PC-3 (cell line): ENCODE measurements at regions not wholly inside any gene's neighbourhood (a gene's known extent, or its start where the extent isn't known, plus 50 kb on each side); places are given as distances from the start of the nearest gene placed in this dataset.

Experiments
- ATAC-seq: fragments of 200-7000 bp; cut with Tn5 transposase; 2 replicates; pipeline ENCODE4 v1.9.1; 2020; ENCODE audit warnings: mild to moderate bottlenecking, moderate library complexity
- BruUV-seq: library from RNA; stranded (reverse); fragments of 400-500 nt; replicated peaks from 2 replicates; lab custom pipeline; 2021; lab: Mats Ljungman, UMichigan
- CTCF ChIA-PET: fragments of 300-600 bp; sonication (Branson Sonifier 250); formaldehyde crosslinking; loops from one replicate; lab custom pipeline; 2022; ENCODE audit warnings: antibody characterized with exemption; lab: Charles Lee
- POLR2A ChIA-PET: fragments of 300-600 bp; sonication (Branson Sonifier 250); formaldehyde crosslinking; loops from one replicate; lab custom pipeline; 2022; ENCODE audit warnings: antibody characterized with exemption; ENCODE audit not compliant: unreplicated experiment; lab: Charles Lee
- DNase-seq: peaks from one replicate; pipeline ENCODE4 v3.0.0-alpha.2; 2015
- H2AFZ ChIP-seq: fragments of 300-600 bp; sonication (generic); 2 replicates; pipeline ENCODE4 v1.6.0; 2016; ENCODE audit warnings: antibody characterized with exemption, low read length
- H3F3A ChIP-seq: fragments of 300-600 bp; sonication (generic); one replicate; pipeline ENCODE4 v1.6.0; 2017; ENCODE audit warnings: antibody characterized with exemption, low read length, control low read depth, mild to moderate bottlenecking; ENCODE audit not compliant: unreplicated experiment
- H3K27ac ChIP-seq: fragments of 300-600 bp; sonication (generic); 2 replicates; pipeline ENCODE4 v1.5.1; 2016; ENCODE audit warnings: mild to moderate bottlenecking, low read length
- H3K27me3 ChIP-seq: fragments of 300-600 bp; sonication (generic); 2 replicates; pipeline ENCODE4 v1.6.1; 2016; ENCODE audit warnings: low read length, mixed read lengths
- H3K36me3 ChIP-seq: fragments of 300-600 bp; sonication (generic); 2 replicates; pipeline ENCODE4 v1.6.1; 2016; ENCODE audit warnings: low read depth, mixed run types, low read length, mixed read lengths
- H3K4me1 ChIP-seq: fragments of 300-600 bp; sonication (generic); 2 replicates; pipeline ENCODE4 v1.5.1; 2016; ENCODE audit warnings: low read length; ENCODE audit not compliant: insufficient read depth
- H3K4me2 ChIP-seq: fragments of 300-600 bp; sonication (generic); 2 replicates; pipeline ENCODE4 v1.6.0; 2016; ENCODE audit warnings: low read length
- H3K4me3 ChIP-seq: fragments of 300-600 bp; sonication (generic); 2 replicates; pipeline ENCODE4 v1.5.1; 2016; ENCODE audit warnings: mild to moderate bottlenecking, low read length, mixed read lengths
- H3K79me2 ChIP-seq: fragments of 300-600 bp; sonication (generic); 2 replicates; pipeline ENCODE4 v1.6.1; 2017; ENCODE audit warnings: low read length, mixed read lengths
- H3K9ac ChIP-seq: fragments of 300-600 bp; sonication (generic); 2 replicates; pipeline ENCODE4 v1.6.0; 2016; ENCODE audit warnings: mild to moderate bottlenecking, low read length
- H3K9me2 ChIP-seq: fragments of 300-600 bp; sonication (generic); replicated peaks from 2 replicates; pipeline ENCODE4 v1.6.1; 2016; ENCODE audit warnings: mixed run types, low read length, mixed read lengths
- H3K9me3 ChIP-seq: fragments of 300-600 bp; sonication (generic); 2 replicates; pipeline ENCODE4 v1.6.1; 2016; ENCODE audit warnings: low read length, mixed read lengths
- H4K20me1 ChIP-seq: fragments of 300-600 bp; sonication (generic); 2 replicates; pipeline ENCODE4 v1.6.1; 2016; ENCODE audit warnings: low read length, mixed read lengths
- EZH2 ChIP-seq: fragments of 300-600 bp; sonication (generic); IDR thresholded peaks from one replicate; pipeline ENCODE4 v1.6.1; 2017; ENCODE audit warnings: antibody characterized with exemption, mild to moderate bottlenecking, low read length; ENCODE audit not compliant: unreplicated experiment
- EZH2phosphoT487 ChIP-seq: fragments of 300-600 bp; sonication (generic); IDR thresholded peaks from 2 replicates; pipeline ENCODE4 v1.6.1; 2018; ENCODE audit warnings: mild to moderate bottlenecking, antibody characterized with exemption, low read length, borderline replicate concordance
- intact Hi-C: fragments of 100-400 bp; cut with micrococcal nuclease; formaldehyde crosslinking; loops from 2 replicates; pipeline ENCODE4 v1.9.0; 2023
- TF ChIP-seq, protein P1 (sequence below): fragments of 300-600 bp; sonication (generic); conservative IDR thresholded peaks from 2 replicates; pipeline ENCODE4 v1.5.1; 2017; ENCODE audit warnings: antibody characterized with exemption, low read depth, mild to moderate bottlenecking, low read length

DNA sequence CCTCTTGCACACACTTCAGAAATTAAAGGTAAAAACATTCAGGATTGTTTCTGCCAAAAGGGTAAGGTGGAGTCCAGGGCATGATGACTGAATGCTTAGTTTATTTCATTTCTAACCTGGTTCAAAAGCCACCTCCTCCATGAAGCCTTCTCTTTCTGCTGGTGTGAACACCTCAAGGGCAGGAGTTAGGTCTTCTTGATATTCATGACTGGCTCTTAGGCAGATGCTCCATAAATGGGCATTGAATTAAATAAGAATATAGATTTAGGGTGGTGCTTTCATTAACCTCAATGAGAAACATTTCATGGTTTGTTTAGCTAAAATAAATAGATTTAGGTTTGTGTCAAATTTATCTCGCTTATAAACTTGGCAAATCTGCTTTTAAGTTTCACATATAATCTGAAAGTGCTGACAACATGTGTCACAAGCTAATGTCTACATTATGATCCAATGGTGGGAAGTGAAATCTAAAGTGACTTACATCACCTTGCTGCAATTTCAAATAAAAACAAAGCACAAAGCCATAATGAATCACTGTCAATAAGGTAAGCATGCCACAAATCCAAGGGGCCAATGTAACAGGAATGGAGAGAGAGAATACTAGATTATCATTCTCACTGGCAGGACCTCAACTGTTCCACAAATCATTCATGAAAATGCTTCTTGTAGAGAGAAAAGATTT lies 72.7 kb upstream of the GRIP1 start:
- no peak overlapping the region for H3K4me2 ChIP-seq
- no peak overlapping the region for H3K4me3 ChIP-seq
- no peaks in the 10 kb centered on the region for H3K27me3 ChIP-seq
- H3K9me2 ChIP-seq, result no peaks in the 10 kb centered on the region
- no peaks in the 10 kb centered on the region for H3K4me1 ChIP-seq
- no peaks in the 10 kb centered on the region for H3K9me3 ChIP-seq
- ChIA-PET CTCF (no interaction called here), POLR2A (no interaction called here)
- H3K36me3 ChIP-seq, result no peaks in the 10 kb centered on the region
- no peaks in the 10 kb centered on the region for H3K79me2 ChIP-seq
- no peak for ATAC-seq
- H3K9ac ChIP-seq, result no peak overlapping the region
- no peaks in the 10 kb centered on the region for H3F3A ChIP-seq
- intact Hi-C loops, result no loop called here
- no peak overlapping the region for H3K27ac ChIP-seq
- H2AFZ ChIP-seq, result no peak overlapping the region
- no TSS peak for BruUV-seq
- TF ChIP-seq EZH2 (no peak), EZH2phosphoT487 (no peak)
- TF ChIP-seq, protein P1, sequence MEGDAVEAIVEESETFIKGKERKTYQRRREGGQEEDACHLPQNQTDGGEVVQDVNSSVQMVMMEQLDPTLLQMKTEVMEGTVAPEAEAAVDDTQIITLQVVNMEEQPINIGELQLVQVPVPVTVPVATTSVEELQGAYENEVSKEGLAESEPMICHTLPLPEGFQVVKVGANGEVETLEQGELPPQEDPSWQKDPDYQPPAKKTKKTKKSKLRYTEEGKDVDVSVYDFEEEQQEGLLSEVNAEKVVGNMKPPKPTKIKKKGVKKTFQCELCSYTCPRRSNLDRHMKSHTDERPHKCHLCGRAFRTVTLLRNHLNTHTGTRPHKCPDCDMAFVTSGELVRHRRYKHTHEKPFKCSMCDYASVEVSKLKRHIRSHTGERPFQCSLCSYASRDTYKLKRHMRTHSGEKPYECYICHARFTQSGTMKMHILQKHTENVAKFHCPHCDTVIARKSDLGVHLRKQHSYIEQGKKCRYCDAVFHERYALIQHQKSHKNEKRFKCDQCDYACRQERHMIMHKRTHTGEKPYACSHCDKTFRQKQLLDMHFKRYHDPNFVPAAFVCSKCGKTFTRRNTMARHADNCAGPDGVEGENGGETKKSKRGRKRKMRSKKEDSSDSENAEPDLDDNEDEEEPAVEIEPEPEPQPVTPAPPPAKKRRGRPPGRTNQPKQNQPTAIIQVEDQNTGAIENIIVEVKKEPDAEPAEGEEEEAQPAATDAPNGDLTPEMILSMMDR, result no peak
- DNase-seq, result peak; percentile 33
- H4K20me1 ChIP-seq, result no peaks in the 10 kb centered on the region

GRCh38 chr12:66753810-66754209 lies 74.9 kb upstream of the GRIP1 start:
- ChIA-PET CTCF (no interaction called here), POLR2A (no interaction called here)
- Histone ChIP-seq H3K9me2 (0 out of 2 replicates have a peak, but pooled peaks cover 5% of the 10 kb centered on the region), H4K20me1 (no peaks in the 10 kb centered on the region), H3K27ac (no peak overlapping the region), H3F3A (no peaks in the 10 kb centered on the region), H3K36me3 (no peaks in the 10 kb centered on the region), H3K9ac (no peak overlapping the region), H3K79me2 (no peaks in the 10 kb centered on the region), H2AFZ (no peak overlapping the region), H3K4me2 (no peak overlapping the region), H3K27me3 (no peaks in the 10 kb centered on the region), H3K9me3 (no peaks in the 10 kb centered on the region), H3K4me1 (no peaks in the 10 kb centered on the region), H3K4me3 (no peak overlapping the region)
- BruUV-seq, result no TSS peak
- ATAC-seq (no peak), DNase-seq (no peak)
- no peak for TF ChIP-seq EZH2
- TF ChIP-seq, protein P1, result no peak
- no peak for TF ChIP-seq EZH2phosphoT487
- intact Hi-C loops, result no loop called here

DNA sequence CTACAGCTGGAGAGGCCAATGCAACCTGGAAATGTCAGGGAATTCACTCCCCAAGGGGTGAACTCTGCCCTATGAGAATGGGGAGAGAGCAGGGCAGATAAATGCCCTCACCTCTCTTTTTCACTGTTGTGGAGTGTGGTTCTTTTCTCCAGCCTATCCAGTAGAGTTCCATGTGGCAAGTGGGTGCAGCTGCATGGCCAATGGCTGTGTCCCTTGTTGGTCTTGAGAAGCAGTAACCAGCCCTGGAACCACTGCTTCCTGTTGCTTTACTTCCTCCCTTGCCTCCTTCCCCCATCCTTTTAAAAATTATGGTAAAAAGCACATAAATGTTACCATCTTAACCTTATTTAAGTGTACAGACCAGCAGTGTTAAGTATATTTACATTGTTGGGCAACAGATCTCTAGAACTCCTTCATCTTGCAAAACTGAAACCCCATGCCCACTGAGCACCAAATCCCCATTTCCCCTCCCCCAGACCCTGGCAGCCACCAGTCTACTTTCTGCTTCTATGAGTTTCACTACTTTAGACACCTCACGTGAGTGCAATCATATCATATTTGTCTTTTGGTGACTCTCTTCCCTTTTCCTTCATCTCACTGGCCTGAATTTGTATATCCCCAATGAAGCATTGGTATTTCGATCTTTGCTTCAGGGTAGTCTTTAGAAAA lies 77.0 kb upstream of the GRIP1 start:
- no peaks in the 10 kb centered on the region for H3K36me3 ChIP-seq
- no peaks in the 10 kb centered on the region for H3K27me3 ChIP-seq
- ChIA-PET POLR2A (no interaction called here), CTCF (no interaction called here)
- no peak overlapping the region for H3K4me2 ChIP-seq
- H3F3A ChIP-seq, result no peaks in the 10 kb centered on the region
- no peak overlapping the region for H3K27ac ChIP-seq
- no peaks in the 10 kb centered on the region for H3K4me1 ChIP-seq
- no peak overlapping the region for H3K9ac ChIP-seq
- TF ChIP-seq EZH2 (no peak), EZH2phosphoT487 (no peak)
- TF ChIP-seq, protein P1, result no peak
- H3K9me2 ChIP-seq, result 0 out of 2 replicates have a peak, but pooled peaks cover 5% of the 10 kb centered on the region
- H4K20me1 ChIP-seq, result no peaks in the 10 kb centered on the region
- H3K4me3 ChIP-seq, result no peak overlapping the region
- H2AFZ ChIP-seq, result no peak overlapping the region
- H3K79me2 ChIP-seq, result no peaks in the 10 kb centered on the region
- no TSS peak for BruUV-seq
- intact Hi-C loops, result no loop called here
- no peak for DNase-seq
- 0 out of 2 replicates have a peak, but pooled peaks cover 5% of the 10 kb centered on the region for H3K9me3 ChIP-seq
- no peak for ATAC-seq
